Psoas muscle (tissue), 7 donors: ENCODE measurements at regions not wholly inside any gene's neighbourhood (a gene's known extent, or its start where the extent isn't known, plus 50 kb on each side); places are given as distances from the start of the nearest gene placed in this dataset.

Experiments
- ATAC-seq, 4 donors: fragments of 200-7000 bp; cut with Tn5 transposase; one replicate each; pipeline ENCODE4 v1.9.1; 2020; ENCODE audit warnings: moderate library complexity in 3 of 4, mild to moderate bottlenecking in 2 of 4
- DNase-seq, 2 donors: peaks; one replicate each; pipeline ENCODE4 v3.0.0-alpha.2; 2020
- H3K27ac ChIP-seq: fragments of 200-600 bp; one replicate; pipeline ENCODE4 v1.8.0; 2022
- H3K27me3 ChIP-seq, 3 donors: fragments of 200-600 bp in 1 of 3; one replicate each; pipeline versions ENCODE4 v1.6.1 to v1.8.0; 2013 to 2022; ENCODE audit warnings: low read length in 2 of 3, mild to moderate bottlenecking in 2 of 3, moderate library complexity in 1 of 3; ENCODE audit not compliant: insufficient read depth in 3 of 3
- H3K36me3 ChIP-seq, 2 donors: fragments of 200-600 bp in 1 of 2; one replicate each; pipeline versions ENCODE4 v1.6.1 to v1.8.0; 2013 to 2022; ENCODE audit warnings: low read depth in 1 of 2, mild to moderate bottlenecking in 1 of 2, moderate library complexity in 1 of 2; ENCODE audit not compliant: insufficient read depth in 1 of 2
- H3K4me1 ChIP-seq: fragments of 200-600 bp; one replicate; pipeline ENCODE4 v1.8.0; 2022
- H3K4me3 ChIP-seq: fragments of 200-600 bp; one replicate; pipeline ENCODE4 v1.8.0; 2022; ENCODE audit warnings: mild to moderate bottlenecking
- H3K9me3 ChIP-seq: fragments of 200-600 bp; one replicate; pipeline ENCODE4 v1.8.0; 2022
- WGBS, 3 donors: extraction: QIAGEN DNeasy Blood & Tissue Kit; methylation state at CpG; one replicate each; pipeline versions ENCODE4 v1.1.6 to v1.1.7; 2013; 5-methylcytosine and 5-hydroxymethylcytosine counted together
- intact Hi-C, 2 donors: fragments of 100-400 bp; cut with DNase I; formaldehyde crosslinking; loops; one replicate each; pipeline versions ENCODE4 v1.11.0 to v1.14.2; 2022
- TF ChIP-seq, protein P1 (sequence below): fragments of 200-600 bp; IDR thresholded peaks from one replicate; pipeline ENCODE4 v1.8.0; 2022; ENCODE audit warnings: antibody characterized with exemption
- donor health status: healthy with polysubstance abuse.
- donor health status: DM: no; HTN: no; CAD: no; lungs with moderate emphysema.
- donor health status: Bipolar disorder and iron deficiency.
- donor health status: healthy.
- donor health status: DM: yes; HTN: yes; CAD: no.
- donor health status: DM: no; HTN: no; CAD: no.
- donor health status: DM: yes; HTN: yes; CAD: no.

GRCh38 chr2:220533485-220533884 is 906.1 kb downstream of the SLC4A3 start:
- no peak overlapping the region for H3K27ac ChIP-seq
- WGBS, 3 donors = 53 to 65% (median 53%) methylated on average over 2 of the region's 2 CpGs

DNA sequence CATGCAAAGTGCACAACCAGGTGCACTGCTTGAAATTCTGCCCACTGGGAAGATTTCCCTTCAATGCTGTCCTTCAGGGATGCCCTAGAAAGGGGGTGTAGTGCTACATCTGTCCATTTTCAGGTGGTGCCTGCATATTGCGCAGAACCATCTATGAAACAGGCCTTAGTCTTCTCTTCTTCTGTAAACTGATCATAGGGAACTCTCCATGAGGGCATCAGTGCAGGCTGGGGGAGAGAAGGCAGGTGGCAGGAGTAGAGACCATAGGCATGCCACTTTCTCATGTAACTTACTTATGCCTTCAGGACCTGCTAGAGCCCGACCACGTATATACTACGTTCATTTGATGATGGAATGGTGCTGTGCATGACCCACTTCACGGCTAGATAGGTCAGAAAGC is 912.1 kb downstream of the SLC4A3 start:
- TF ChIP-seq, protein P1, sequence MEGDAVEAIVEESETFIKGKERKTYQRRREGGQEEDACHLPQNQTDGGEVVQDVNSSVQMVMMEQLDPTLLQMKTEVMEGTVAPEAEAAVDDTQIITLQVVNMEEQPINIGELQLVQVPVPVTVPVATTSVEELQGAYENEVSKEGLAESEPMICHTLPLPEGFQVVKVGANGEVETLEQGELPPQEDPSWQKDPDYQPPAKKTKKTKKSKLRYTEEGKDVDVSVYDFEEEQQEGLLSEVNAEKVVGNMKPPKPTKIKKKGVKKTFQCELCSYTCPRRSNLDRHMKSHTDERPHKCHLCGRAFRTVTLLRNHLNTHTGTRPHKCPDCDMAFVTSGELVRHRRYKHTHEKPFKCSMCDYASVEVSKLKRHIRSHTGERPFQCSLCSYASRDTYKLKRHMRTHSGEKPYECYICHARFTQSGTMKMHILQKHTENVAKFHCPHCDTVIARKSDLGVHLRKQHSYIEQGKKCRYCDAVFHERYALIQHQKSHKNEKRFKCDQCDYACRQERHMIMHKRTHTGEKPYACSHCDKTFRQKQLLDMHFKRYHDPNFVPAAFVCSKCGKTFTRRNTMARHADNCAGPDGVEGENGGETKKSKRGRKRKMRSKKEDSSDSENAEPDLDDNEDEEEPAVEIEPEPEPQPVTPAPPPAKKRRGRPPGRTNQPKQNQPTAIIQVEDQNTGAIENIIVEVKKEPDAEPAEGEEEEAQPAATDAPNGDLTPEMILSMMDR = no peak
- no peak for ATAC-seq
- Histone ChIP-seq H3K27ac (no peak overlapping the region), H3K4me1 (no peaks in the 10 kb centered on the region), H3K36me3 (no peaks in the 10 kb centered on the region), H3K9me3 (no peaks in the 10 kb centered on the region), H3K27me3 (peaks cover 0 to 3% (median 0%) of the 10 kb centered on the region in 3 donors), H3K4me3 (no peak overlapping the region)
- DNase-seq = no peak
- WGBS, 3 donors = 67 to 83% (median 68%) methylated on average over 5 of the region's 5 CpGs
- intact Hi-C loops = no loop called here

More at GRCh38 chr2:220533485-220533884, 906.1 kb downstream of the SLC4A3 start:
- DNase-seq (no peak), ATAC-seq (no peak)
- Histone ChIP-seq H3K9me3 (peaks cover 4% of the 10 kb centered on the region), H3K4me1 (no peaks in the 10 kb centered on the region), H3K4me3 (no peak overlapping the region), H3K36me3 (no peaks in the 10 kb centered on the region), H3K27me3 (peaks cover 0 to 2% (median 0%) of the 10 kb centered on the region in 3 donors)
- intact Hi-C loops = no loop called here
- TF ChIP-seq, protein P1 = no peak

GRCh38 chr2:220544049-220544448 is 916.6 kb downstream of the SLC4A3 start:
- no peak overlapping the region for H3K4me3 ChIP-seq
- whole genome bisulfite sequencing, 3 donors = 63 to 75% (median 68%) methylated on average over 1 of the region's 1 CpG
- intact Hi-C loops = no loop called here
- no peaks in the 10 kb centered on the region for H3K9me3 ChIP-seq
- H3K36me3 ChIP-seq = no peaks in the 10 kb centered on the region
- H3K27ac ChIP-seq = no peak overlapping the region
- H3K4me1 ChIP-seq = no peaks in the 10 kb centered on the region
- peaks cover 0 to 2% (median 0%) of the 10 kb centered on the region in 3 donors for H3K27me3 ChIP-seq
- ATAC-seq (no peak), DNase-seq (no peak)
- TF ChIP-seq, protein P1 = no peak

GRCh38 chr2:220550995-220551700 is 923.7 kb downstream of the SLC4A3 start:
- ATAC-seq (no peak), DNase-seq (no peak)
- Histone ChIP-seq H3K9me3 (no peaks in the 10 kb centered on the region), H3K4me3 (no peak overlapping the region), H3K27me3 (no peaks in the 10 kb centered on the region), H3K36me3 (no peaks in the 10 kb centered on the region), H3K4me1 (no peaks in the 10 kb centered on the region), H3K27ac (no peak overlapping the region)
- TF ChIP-seq, protein P1 = no peak
- intact Hi-C loops = no loop called here
- 84 to 92% (median 90%) methylated on average over 2 of the region's 2 CpGs for WGBS, 3 donors
